RCC 7860 (cell line): ENCODE measurements at regions not wholly inside any gene's neighbourhood (a gene's known extent, or its start where the extent isn't known, plus 50 kb on each side); places are given as distances from the start of the nearest gene placed in this dataset.
A peak's percentile ranks its signal among the peaks of the same experiment; 100 is the strongest.

ENCODE experiments used
- DNase-seq: peaks from one replicate; pipeline ENCODE4 v3.0.0-alpha.2; 2015; ENCODE audit warnings: low spot score
- FAIRE-seq: peaks from 2 replicates; lab custom pipeline; 2012; peaks lifted over from hg19 to GRCh38; lab: Jason Lieb, UNC

- FAIRE-seq = no peak
These were observed 155.8 kb upstream of the ZEB2 start for GRCh38 chr2:144675731-144676130.

DNA sequence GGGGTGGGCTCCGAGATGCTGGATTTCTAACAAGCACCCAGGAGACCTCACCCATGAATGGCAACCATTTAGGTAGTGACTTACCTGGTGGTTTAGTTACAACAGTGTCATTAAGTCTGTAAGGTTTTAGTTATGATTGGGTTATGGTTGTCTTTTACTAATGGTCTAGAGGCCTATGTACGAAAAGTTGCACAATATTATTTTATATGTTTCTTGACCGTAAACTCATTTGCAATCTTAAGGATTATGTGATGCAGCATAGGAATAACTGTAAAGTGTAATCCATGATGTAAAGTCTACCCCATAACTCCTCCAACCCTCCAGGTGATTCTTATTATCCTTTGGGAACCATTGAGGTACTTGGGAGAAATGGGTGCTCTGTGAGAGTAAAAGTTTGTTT, 155.4 kb upstream of the ZEB2 start:
- DNase-seq (no peak), FAIRE-seq (no peak)

More at GRCh38 chr2:144675731-144676130, 155.8 kb upstream of the ZEB2 start:
- DNase-seq = no peak

DNA sequence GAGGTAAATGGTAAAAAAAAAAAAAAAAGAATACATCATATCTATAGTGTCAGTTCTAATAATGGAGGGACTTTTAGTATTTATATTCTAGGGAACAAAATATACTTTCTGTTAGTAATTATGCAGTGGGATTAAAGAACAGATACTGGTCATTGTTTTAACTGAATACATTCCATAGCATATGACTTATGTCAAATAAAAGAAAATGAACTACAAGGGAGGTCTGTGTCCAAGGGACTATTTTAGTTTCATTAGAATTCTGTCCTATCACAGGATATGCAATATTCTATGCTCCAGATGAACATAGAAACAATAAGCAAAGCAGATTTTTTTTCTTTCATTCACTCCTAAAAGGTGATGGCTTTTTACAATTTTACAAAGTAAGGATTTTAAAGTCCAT, 154.2 kb upstream of the ZEB2 start:
- no peak for DNase-seq
- no peak for FAIRE-seq

DNA sequence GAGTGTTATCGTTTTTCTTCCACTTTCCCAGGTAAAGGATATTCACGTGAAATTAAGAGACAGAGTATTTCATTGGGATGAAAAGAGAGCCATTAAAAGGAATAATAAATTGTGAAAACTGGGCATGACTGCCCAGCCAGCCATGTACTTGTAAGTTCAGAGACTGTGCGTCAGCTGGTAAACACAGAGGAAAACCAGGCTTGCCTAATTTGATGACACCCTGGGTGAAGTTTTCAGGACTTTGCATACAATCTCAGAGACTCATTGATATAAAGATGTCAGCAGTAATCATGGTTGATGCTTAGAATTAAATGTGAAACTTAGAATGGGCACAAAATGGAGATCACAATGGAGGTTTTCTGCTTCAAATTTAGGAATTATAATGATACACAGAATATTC, 153.5 kb upstream of the ZEB2 start:
- FAIRE-seq (no peak), DNase-seq (no peak)

DNA sequence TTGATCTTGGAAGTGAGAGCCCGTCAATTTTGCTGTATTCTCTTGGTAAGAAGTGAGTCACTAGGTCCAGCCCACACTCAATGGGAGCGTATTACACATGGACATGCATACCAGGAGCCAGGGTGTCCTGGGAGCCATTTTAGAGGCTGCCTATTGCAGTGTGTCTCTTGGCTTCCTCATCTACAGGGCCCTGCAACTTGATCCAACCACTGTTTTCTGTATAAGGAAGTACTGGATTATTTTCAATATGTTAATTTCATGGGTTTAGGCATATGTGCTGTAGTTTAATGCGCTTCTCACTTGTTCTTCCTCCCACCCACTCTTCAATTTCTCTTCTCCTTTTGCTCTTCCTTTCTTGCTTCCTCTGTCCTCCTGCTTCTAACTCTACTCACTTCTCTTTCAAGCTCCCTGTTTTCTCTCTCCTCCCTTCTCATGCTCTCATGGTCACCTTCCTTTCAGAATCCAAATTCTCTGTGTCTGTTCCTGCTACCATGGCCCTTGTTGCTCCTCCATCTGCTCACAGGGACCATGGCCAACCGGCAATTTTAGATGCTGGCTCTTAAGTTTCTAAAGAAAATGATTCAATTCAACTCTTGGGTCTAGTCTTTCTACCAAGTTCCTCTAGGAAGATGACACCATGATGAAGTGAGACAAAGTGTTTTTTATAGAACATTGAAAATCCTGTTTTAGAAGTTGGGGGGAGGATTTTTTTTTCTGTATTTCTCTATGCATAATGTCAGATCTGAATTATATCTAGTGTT, 152.0 kb upstream of the ZEB2 start:
- DNase-seq (no peak), FAIRE-seq (no peak)

DNA sequence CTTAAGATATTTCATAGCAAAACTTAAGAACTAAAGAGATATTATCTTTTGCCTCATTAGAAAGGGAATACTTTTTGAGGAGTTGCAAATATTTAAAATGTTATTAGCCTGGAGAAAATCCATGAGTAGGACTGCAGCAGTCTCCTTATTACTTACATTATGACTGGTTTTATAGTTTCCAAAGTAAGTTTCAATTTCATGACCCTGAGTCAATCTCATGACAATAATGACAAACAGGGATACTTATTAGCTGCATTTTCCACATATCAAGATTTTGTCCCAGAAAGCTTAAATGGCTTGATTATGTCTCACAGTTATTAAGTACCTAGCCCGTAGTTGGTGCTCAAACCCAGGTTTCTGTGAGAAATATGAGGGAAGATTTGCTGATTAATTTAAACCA, 150.8 kb upstream of the ZEB2 start:
- no peak for DNase-seq
- no peak for FAIRE-seq

GRCh38 chr2:144670080-144670479, 150.2 kb upstream of the ZEB2 start:
- DNase-seq (no peak), FAIRE-seq (no peak)

- DNase-seq (no peak), FAIRE-seq (no peak)
These were observed 149.5 kb upstream of the ZEB2 start for GRCh38 chr2:144669196-144669987.

- FAIRE-seq = no peak
These were observed 148.7 kb upstream of the ZEB2 start for GRCh38 chr2:144668493-144669110.

DNA sequence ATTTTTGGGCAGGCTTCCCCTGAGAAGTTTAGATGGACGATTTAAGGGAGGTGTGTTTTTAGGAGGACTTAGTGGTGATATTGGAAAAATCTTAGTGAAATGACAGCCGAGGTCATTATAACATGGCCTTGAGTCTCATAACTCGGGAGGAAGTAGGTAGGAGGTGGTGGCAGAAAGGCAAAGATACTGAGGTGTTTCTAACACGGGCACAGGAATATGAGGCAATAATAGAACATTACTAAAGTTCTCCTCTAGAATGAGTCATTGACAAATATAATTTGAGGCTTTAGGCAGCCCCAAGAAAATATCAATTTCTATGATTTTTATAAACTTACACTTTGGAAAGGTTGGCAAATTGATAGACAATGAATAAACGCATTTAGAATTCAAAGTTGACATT, 146.1 kb upstream of the ZEB2 start:
- DNase-seq = no peak
- no peak for FAIRE-seq

More at GRCh38 chr2:144668493-144669110, 148.7 kb upstream of the ZEB2 start:
- no peak for DNase-seq

DNA sequence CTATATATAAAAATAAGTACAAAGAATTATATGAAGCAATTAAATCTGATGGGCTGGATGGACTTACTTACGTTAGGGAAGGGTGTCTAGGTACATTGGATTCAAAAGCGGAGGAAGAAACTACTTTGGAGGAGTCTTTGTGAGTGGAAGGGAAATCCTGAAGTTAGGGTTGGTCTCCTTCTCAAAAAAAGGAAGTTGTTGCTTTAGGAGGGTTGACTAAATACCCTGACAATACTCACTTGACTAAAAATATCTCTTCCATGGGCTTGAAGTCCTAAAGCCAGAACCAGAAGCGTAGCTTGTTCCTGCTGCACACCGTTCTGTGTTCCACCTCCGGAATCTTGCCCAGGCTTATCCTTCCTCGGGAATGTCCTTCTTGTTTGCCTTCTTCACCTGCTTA, 143.3 kb upstream of the ZEB2 start:
- FAIRE-seq (no peak), DNase-seq (no peak)

- peak; percentile 20 for DNase-seq
- FAIRE-seq = peak; percentile 42
These were observed 140.8 kb upstream of the ZEB2 start for GRCh38 chr2:144660518-144661316.

- FAIRE-seq (peak; percentile 96), DNase-seq (peak; percentile 96)
These were observed 139.9 kb upstream of the ZEB2 start for GRCh38 chr2:144659731-144660275.

GRCh38 chr2:144654523-144654922, 134.6 kb upstream of the ZEB2 start:
- DNase-seq (no peak), FAIRE-seq (no peak)

DNA sequence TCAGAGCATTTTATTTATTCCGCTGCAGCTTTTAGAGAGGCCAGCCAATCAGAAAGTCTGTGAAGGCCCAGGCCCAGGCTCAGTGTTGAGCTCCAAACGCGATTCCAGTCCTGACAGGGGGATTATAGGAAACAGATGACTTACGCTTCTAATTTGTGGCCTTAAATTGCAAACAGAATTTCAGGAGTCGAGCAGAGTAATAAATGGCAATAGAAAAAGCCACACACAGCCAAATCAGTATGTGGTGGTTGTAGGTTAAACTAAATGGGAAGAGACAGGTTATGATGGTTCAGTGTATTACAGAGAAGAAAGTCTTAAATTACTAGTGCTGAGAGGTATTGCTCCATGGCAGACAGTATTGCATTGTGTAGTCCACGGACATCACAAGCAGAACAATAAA, 131.0 kb upstream of the ZEB2 start:
- DNase-seq = no peak
- no peak for FAIRE-seq

DNA sequence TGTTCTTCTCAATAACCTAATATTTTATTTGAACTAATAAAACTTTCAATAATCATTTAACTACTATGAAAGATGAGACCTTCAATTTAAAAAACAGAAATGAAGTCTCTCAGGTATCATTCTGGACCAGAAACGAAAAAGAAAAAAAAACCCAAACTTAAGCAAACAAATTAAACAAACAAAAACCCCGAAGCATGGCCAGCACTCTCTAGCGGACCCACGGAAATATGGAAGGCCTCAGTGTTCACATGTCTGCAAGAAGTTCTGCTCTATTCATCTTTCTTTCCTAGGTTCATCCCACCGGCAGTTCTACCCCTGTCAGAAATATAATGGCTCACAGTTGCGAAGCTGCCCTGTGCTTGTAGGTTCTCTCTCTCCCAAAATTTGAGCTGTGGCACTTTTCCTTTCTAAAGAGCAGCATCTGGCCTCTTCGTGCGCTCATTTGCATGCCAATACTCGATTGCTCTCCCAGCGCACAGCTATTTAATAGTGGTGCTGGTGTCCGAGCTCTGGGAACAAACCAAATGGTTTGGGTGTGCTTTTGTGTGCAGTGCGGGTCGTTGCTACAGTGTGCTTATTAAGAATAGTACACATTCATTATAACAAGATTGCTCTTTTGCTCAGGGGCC, 129.0 kb upstream of the ZEB2 start:
- DNase-seq (no peak), FAIRE-seq (no peak)

DNA sequence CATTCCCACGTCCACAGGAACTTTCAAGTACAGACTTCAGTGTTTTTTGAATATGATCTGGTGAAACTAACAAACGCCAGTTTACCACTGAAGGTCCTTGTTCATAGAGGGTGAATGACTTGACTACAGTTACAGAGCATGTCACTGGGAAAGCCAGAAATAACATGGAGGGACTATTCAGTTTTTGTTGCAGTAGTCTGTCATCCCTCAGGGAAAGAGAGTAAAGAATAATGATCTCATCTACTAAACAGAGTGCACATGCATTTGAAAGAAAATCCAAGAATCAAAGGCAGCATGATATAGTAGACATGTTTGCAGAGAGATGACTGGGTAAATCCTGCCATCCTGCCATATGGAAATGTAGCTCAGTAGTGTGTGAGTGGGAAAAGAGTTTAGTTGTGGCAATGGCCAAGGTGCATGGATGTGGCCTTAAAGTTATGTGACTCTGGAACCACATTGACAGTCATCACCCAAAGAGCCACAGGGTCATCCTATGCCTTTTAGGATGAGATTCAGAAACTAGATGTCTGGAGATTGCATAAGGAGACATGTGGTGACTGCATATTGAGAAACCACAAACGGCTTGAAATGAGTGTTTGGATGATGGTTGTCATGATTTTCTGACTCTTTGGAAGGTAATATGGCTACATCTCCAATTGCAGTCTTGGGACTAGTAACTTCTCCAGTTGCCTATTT, 125.3 kb upstream of the ZEB2 start:
- no peak for FAIRE-seq
- DNase-seq = peak; percentile 28

GRCh38 chr2:144644549-144644948, 124.6 kb upstream of the ZEB2 start:
- no peak for FAIRE-seq
- DNase-seq = no peak

- DNase-seq (peak; percentile 45), FAIRE-seq (no peak)
These were observed 123.8 kb upstream of the ZEB2 start for GRCh38 chr2:144643537-144644336.
